ENCODE measurements at regions not wholly inside any gene's neighbourhood (a gene's known extent, or its start where the extent isn't known, plus 50 kb on each side); places are given as distances from the start of the nearest gene placed in this dataset.

DNA sequence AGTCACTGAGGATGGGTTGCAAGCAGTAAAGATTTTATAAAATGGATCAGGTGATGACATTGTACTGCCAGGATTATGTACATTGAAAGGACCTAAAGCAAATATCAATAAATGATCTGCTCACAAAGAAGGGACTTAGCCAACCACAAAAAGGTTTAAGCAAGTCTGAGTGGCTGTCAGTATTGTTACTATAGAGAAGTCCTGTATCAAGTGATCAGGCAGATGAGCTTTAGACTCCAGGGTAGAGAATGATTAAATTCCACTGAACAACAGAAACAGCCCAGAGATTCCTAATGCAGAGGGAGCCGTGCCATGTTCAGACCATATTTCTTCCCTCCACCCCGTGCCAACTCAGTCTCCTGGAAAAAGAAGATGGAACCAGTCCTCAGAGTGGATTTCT is 138.9 kb downstream of the SETD4 start:
- in situ Hi-C loops (cut with HindIII; ENCODE audit: low pct_unique_long_range_greater_than_20kb, low sequenced_read_pairs) (no loop called here), intact Hi-C loops (cut with micrococcal nuclease; ENCODE audit: unreplicated experiment) (no loop called here)
- DNase-seq (ENCODE audit: low read depth, low spot score): no peak
- Histone ChIP-seq H3K4me3 (ENCODE audit: low read depth in 2 of 2, low read length in 2 of 2) (no peak overlapping the region), H3K4me1 (ENCODE audit: control insufficient read depth, insufficient read depth, low read length) (no peaks in the 10 kb centered on the region), H3K36me3 (ENCODE audit: control insufficient read depth, insufficient read depth, low read length) (no peaks in the 10 kb centered on the region), H3K27ac (ENCODE audit: low read length) (no peak overlapping the region), H3K27me3 (ENCODE audit: control insufficient read depth, insufficient read depth, low read length) (no peaks in the 10 kb centered on the region), H3K9me3 (ENCODE audit: control insufficient read depth, insufficient read depth, low read depth, low read length) (no peaks in the 10 kb centered on the region)
- POLR2A ChIA-PET: interaction anchor here (0.6 kb wide), 1 partner anchor 12 kb away, joined by 7 read pairs; no protein-coding TSS in a partner anchor
- CTCF ChIA-PET: no interaction called here
- BruUV-seq (replicated peaks): no TSS peak
- ATAC-seq: no peak
- TF ChIP-seq, protein P1, sequence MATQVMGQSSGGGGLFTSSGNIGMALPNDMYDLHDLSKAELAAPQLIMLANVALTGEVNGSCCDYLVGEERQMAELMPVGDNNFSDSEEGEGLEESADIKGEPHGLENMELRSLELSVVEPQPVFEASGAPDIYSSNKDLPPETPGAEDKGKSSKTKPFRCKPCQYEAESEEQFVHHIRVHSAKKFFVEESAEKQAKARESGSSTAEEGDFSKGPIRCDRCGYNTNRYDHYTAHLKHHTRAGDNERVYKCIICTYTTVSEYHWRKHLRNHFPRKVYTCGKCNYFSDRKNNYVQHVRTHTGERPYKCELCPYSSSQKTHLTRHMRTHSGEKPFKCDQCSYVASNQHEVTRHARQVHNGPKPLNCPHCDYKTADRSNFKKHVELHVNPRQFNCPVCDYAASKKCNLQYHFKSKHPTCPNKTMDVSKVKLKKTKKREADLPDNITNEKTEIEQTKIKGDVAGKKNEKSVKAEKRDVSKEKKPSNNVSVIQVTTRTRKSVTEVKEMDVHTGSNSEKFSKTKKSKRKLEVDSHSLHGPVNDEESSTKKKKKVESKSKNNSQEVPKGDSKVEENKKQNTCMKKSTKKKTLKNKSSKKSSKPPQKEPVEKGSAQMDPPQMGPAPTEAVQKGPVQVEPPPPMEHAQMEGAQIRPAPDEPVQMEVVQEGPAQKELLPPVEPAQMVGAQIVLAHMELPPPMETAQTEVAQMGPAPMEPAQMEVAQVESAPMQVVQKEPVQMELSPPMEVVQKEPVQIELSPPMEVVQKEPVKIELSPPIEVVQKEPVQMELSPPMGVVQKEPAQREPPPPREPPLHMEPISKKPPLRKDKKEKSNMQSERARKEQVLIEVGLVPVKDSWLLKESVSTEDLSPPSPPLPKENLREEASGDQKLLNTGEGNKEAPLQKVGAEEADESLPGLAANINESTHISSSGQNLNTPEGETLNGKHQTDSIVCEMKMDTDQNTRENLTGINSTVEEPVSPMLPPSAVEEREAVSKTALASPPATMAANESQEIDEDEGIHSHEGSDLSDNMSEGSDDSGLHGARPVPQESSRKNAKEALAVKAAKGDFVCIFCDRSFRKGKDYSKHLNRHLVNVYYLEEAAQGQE (IDR thresholded peaks at IDR 0.05; ENCODE audit: insufficient read depth in 1 of 2, low read depth in 2 of 2, low read length in 1 of 2): no peak
- TF ChIP-seq, protein P2, sequence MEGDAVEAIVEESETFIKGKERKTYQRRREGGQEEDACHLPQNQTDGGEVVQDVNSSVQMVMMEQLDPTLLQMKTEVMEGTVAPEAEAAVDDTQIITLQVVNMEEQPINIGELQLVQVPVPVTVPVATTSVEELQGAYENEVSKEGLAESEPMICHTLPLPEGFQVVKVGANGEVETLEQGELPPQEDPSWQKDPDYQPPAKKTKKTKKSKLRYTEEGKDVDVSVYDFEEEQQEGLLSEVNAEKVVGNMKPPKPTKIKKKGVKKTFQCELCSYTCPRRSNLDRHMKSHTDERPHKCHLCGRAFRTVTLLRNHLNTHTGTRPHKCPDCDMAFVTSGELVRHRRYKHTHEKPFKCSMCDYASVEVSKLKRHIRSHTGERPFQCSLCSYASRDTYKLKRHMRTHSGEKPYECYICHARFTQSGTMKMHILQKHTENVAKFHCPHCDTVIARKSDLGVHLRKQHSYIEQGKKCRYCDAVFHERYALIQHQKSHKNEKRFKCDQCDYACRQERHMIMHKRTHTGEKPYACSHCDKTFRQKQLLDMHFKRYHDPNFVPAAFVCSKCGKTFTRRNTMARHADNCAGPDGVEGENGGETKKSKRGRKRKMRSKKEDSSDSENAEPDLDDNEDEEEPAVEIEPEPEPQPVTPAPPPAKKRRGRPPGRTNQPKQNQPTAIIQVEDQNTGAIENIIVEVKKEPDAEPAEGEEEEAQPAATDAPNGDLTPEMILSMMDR (IDR thresholded peaks at IDR 0.05): no peak
- no peak for TF ChIP-seq SIN3A (IDR thresholded peaks at IDR 0.05; ENCODE audit: borderline replicate concordance, insufficient read depth, low read depth, low read length)
- TF ChIP-seq POLR2AphosphoS5 (IDR thresholded peaks at IDR 0.05; ENCODE audit: low read depth, low read length): no peak
- TF ChIP-seq TCF7L2 (IDR thresholded peaks at IDR 0.05; ENCODE audit: low read depth, low read length): no peak

DNA sequence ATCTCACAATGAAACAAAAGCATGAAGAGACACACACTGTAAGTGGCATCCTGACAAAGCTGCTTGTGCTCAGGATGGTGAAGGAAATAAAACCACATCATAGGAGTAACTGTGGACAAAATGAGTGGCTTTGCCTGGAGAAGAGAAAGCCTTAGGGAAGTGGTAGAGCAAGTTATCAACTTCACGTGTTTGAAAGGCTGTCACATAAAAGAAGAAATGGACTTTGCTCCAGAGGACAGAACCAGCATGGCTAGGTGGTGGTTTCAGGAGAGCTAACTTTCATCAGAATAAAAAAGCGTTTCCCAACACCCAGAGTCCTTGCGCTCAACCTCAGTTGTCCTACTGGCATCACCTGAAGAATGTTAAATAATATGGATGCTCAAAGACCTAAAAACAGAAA is 139.9 kb downstream of the SETD4 start:
- ChIA-PET POLR2A (no interaction called here), CTCF (no interaction called here)
- DNase-seq (ENCODE audit: low read depth, low spot score): no peak
- intact Hi-C loops (cut with micrococcal nuclease; ENCODE audit: unreplicated experiment) (no loop called here), in situ Hi-C loops (cut with HindIII; ENCODE audit: low pct_unique_long_range_greater_than_20kb, low sequenced_read_pairs) (no loop called here)
- no peak overlapping the region for H3K27ac ChIP-seq (ENCODE audit: low read length)
- no peaks in the 10 kb centered on the region for H3K4me1 ChIP-seq (ENCODE audit: control insufficient read depth, insufficient read depth, low read length)
- TF ChIP-seq, protein P2 (IDR thresholded peaks at IDR 0.05): no peak
- TF ChIP-seq, protein P1 (IDR thresholded peaks at IDR 0.05; ENCODE audit: insufficient read depth in 1 of 2, low read depth in 2 of 2, low read length in 1 of 2): no peak
- no peak for TF ChIP-seq TCF7L2 (IDR thresholded peaks at IDR 0.05; ENCODE audit: low read depth, low read length)
- no peak for TF ChIP-seq POLR2AphosphoS5 (IDR thresholded peaks at IDR 0.05; ENCODE audit: low read depth, low read length)
- TF ChIP-seq SIN3A (IDR thresholded peaks at IDR 0.05; ENCODE audit: borderline replicate concordance, insufficient read depth, low read depth, low read length): no peak
- BruUV-seq (replicated peaks): no TSS peak
- no peaks in the 10 kb centered on the region for H3K9me3 ChIP-seq (ENCODE audit: control insufficient read depth, insufficient read depth, low read depth, low read length)
- H3K27me3 ChIP-seq (ENCODE audit: control insufficient read depth, insufficient read depth, low read length): no peaks in the 10 kb centered on the region
- ATAC-seq: no peak
- H3K4me3 ChIP-seq (ENCODE audit: low read depth in 2 of 2, low read length in 2 of 2): no peak overlapping the region
- H3K36me3 ChIP-seq (ENCODE audit: control insufficient read depth, insufficient read depth, low read length): no peaks in the 10 kb centered on the region
